ENCODE measurements at regions not wholly inside any gene's neighbourhood (a gene's known extent, or its start where the extent isn't known, plus 50 kb on each side); places are given as distances from the start of the nearest gene placed in this dataset.

GRCh38 chr11:10917802-10918201, 59.9 kb upstream of the ZBED5 start:
- DNase-seq (ENCODE audit: low read depth in 1 of 2, low spot score in 2 of 2), result no peak
- peaks cover 11 to 13% of the 10 kb centered on the region in 2 experiments for H3K9me3 ChIP-seq (ENCODE audit: insufficient read depth in 2 of 2, low read depth in 1 of 2, low read length in 1 of 2)
- H3K79me1 ChIP-seq (ENCODE audit: low read depth, low read length), result no peaks in the 10 kb centered on the region
- no peak overlapping the region for H3K27ac ChIP-seq (ENCODE audit: low read depth, low read length)
- no peak overlapping the region for H3K14ac ChIP-seq (ENCODE audit: insufficient read length)
- no peak overlapping the region for H3K4me2 ChIP-seq (ENCODE audit: insufficient read depth in 1 of 2, low read depth in 2 of 2, low read length in 2 of 2)
- peaks cover 2% of the 10 kb centered on the region; the same call in 1 of the 2 replicates for H3K23me2 ChIP-seq (ENCODE audit: low read depth, low read length)
- no peak overlapping the region for H2BK15ac ChIP-seq (ENCODE audit: low read length)
- H4K5ac ChIP-seq (ENCODE audit: insufficient read length, low read depth, low read length), result no peak overlapping the region
- H3K9ac ChIP-seq (replicated peaks in 1 of 4; ENCODE audit: extremely low read depth in 1 of 4, low read depth in 3 of 4, low read length in 3 of 4), result no peak overlapping the region
- no peaks in the 10 kb centered on the region for H3K79me2 ChIP-seq (ENCODE audit: control insufficient read depth in 1 of 2, insufficient read depth in 2 of 2, low read length in 2 of 2)
- H4K91ac ChIP-seq (replicated peaks; ENCODE audit: insufficient read length, low read length), result no peak overlapping the region
- no peak overlapping the region for H2BK20ac ChIP-seq (ENCODE audit: low read length)
- H3K18ac ChIP-seq (ENCODE audit: extremely low read depth, low read length), result no peak overlapping the region
- WGBS, 2 experiments (ENCODE audit: extremely low coverage in 1 of 2, insufficient coverage in 1 of 2, insufficient read length in 1 of 2, insufficient replicate concordance in 2 of 2, low coverage in 1 of 2, low lambda C conversion rate in 2 of 2, missing lambda C conversion rate in 1 of 2), result 93% methylated on average over 1 of the region's 1 CpG; no CpG with 5 or more reads in 1 of the 2 experiments
- H2BK5ac ChIP-seq (ENCODE audit: low read depth, low read length), result no peak overlapping the region
- H4K8ac ChIP-seq (ENCODE audit: extremely low read depth, insufficient read depth, low read length), result no peak overlapping the region
- CTCF ChIA-PET (ENCODE audit: partially characterized antibody), result interaction anchor here (0.5 to 1.7 kb wide), 5 partner anchors 7 to 126 kb away, joined by 3 to 6 read pairs (median 3); no protein-coding TSS in a partner anchor
- no peak overlapping the region for H2BK120ac ChIP-seq (replicated peaks; ENCODE audit: low read depth, low read length)
- no peak overlapping the region for H3K23ac ChIP-seq (ENCODE audit: insufficient read length)
- H2BK12ac ChIP-seq (ENCODE audit: low read depth, low read length), result no peak overlapping the region
- H3K36me3 ChIP-seq (ENCODE audit: control insufficient read depth in 2 of 4, insufficient read depth in 4 of 4, low read length in 3 of 4), result no peaks in the 10 kb centered on the region
- no peak overlapping the region for H3K56ac ChIP-seq (replicated peaks; ENCODE audit: insufficient read length, low read depth, low read length)
- POLR2A ChIA-PET (ENCODE audit: partially characterized antibody), result interaction anchor here (1.0 kb wide), 1 partner anchor 10 kb away, joined by 3 read pairs; no protein-coding TSS in a partner anchor
- H3K4ac ChIP-seq (replicated peaks; ENCODE audit: insufficient read length, low read depth, low read length), result no peak overlapping the region
- H3K4me3 ChIP-seq (ENCODE audit: extremely low read depth in 1 of 4, insufficient read depth in 2 of 4, low read depth in 3 of 4, low read length in 4 of 4), result no peak overlapping the region
- H3K4me1 ChIP-seq (replicated peaks in 1 of 4; ENCODE audit: control insufficient read depth in 3 of 4, insufficient read depth in 4 of 4, low read length in 3 of 4), result no peaks in the 10 kb centered on the region
- no peak overlapping the region for H2AK5ac ChIP-seq (ENCODE audit: low read depth, low read length)
- no peaks in the 10 kb centered on the region for H4K20me1 ChIP-seq (replicated peaks in 1 of 2; ENCODE audit: control insufficient read depth in 1 of 2, insufficient read depth in 2 of 2, low read length in 2 of 2)
- H3K27me3 ChIP-seq (replicated peaks in 1 of 4; ENCODE audit: control insufficient read depth in 3 of 4, extremely low read depth in 1 of 4, insufficient read depth in 3 of 4, low read length in 3 of 4), result no peaks in the 10 kb centered on the region
- no peak for FAIRE-seq
- H2AFZ ChIP-seq (ENCODE audit: low read length), result no peak overlapping the region
- no peak for TF ChIP-seq EP300 (IDR thresholded peaks at IDR 0.05; ENCODE audit: borderline replicate concordance in 1 of 2, low read depth in 2 of 2, low read length in 2 of 2)
- TF ChIP-seq CHD2 (IDR thresholded peaks at IDR 0.05; ENCODE audit: low read length), result no peak
- no peak for TF ChIP-seq KDM5A (IDR thresholded peaks at IDR 0.05; ENCODE audit: low read length)
- no peak for TF ChIP-seq CTBP2 (IDR thresholded peaks at IDR 0.05; ENCODE audit: borderline replicate concordance, insufficient read depth, insufficient read length, low read length)
- TF ChIP-seq FOSL1 (IDR thresholded peaks at IDR 0.05; ENCODE audit: insufficient read depth, low read depth, low read length), result no peak
- no peak for TF ChIP-seq JUN (IDR thresholded peaks at IDR 0.05; ENCODE audit: low read depth, low read length)
- no peak for TF ChIP-seq SIRT6 (IDR thresholded peaks at IDR 0.05; ENCODE audit: low read length)
- no peak for TF ChIP-seq ASH2L (IDR thresholded peaks at IDR 0.05; ENCODE audit: low read length)
- TF ChIP-seq TAF1 (IDR thresholded peaks at IDR 0.05; ENCODE audit: low read depth, low read length), result no peak
- no peak for TF ChIP-seq GTF2F1 (IDR thresholded peaks at IDR 0.05; ENCODE audit: borderline replicate concordance, low read depth, low read length)
- TF ChIP-seq CBX5 (IDR thresholded peaks at IDR 0.05; ENCODE audit: low read depth, low read length), result no peak
- TF ChIP-seq ATF3 (IDR thresholded peaks at IDR 0.05; ENCODE audit: insufficient read depth, low read depth, low read length), result no peak
- no peak for TF ChIP-seq BACH1 (IDR thresholded peaks at IDR 0.05; ENCODE audit: low read length)
- TF ChIP-seq RNF2 (IDR thresholded peaks at IDR 0.05; ENCODE audit: borderline replicate concordance, low read depth, low read length, missing control alignments, poor library complexity, severe bottlenecking), result no peak

Data from H1 (cell line).